HUES48 (cell line): ENCODE measurements at regions not wholly inside any gene's neighbourhood (a gene's known extent, or its start where the extent isn't known, plus 50 kb on each side); places are given as distances from the start of the nearest gene placed in this dataset.

Experiments used
- H3K27ac ChIP-seq: one replicate; pipeline ENCODE4 v1.7.0; 2013; ENCODE audit warnings: low read depth, low read length, inconsistent platforms
- H3K27me3 ChIP-seq: 2 replicates; pipeline ENCODE4 v1.6.1; 2013; ENCODE audit warnings: mild to moderate bottlenecking, low read length; ENCODE audit not compliant: control insufficient read depth, insufficient read depth
- H3K36me3 ChIP-seq: 2 replicates; pipeline ENCODE4 v1.6.1; 2013; ENCODE audit warnings: low read length; ENCODE audit not compliant: control insufficient read depth, insufficient read depth
- H3K4me1 ChIP-seq: 2 replicates; pipeline ENCODE4 v1.6.1; 2013; ENCODE audit warnings: mild to moderate bottlenecking, low read length; ENCODE audit not compliant: control insufficient read depth, insufficient read depth
- H3K4me3 ChIP-seq: 2 replicates; pipeline ENCODE4 v1.5.1; 2013; ENCODE audit warnings: mild to moderate bottlenecking, low read depth, low read length
- H3K9ac ChIP-seq: 2 replicates; pipeline ENCODE4 v1.6.1; 2013; ENCODE audit warnings: mild to moderate bottlenecking, low read depth, low read length, moderate library complexity
- H3K9me3 ChIP-seq: 2 replicates; pipeline ENCODE4 v1.6.1; 2013; ENCODE audit warnings: low read length; ENCODE audit not compliant: control insufficient read depth, insufficient read depth

GRCh38 chr5:4866817-4867216, 273.3 kb upstream of the ADAMTS16 start:
- H3K4me1 ChIP-seq, result no peaks in the 10 kb centered on the region
- no peaks in the 10 kb centered on the region for H3K27me3 ChIP-seq
- no peak overlapping the region for H3K27ac ChIP-seq
- H3K9me3 ChIP-seq, result no peaks in the 10 kb centered on the region
- H3K9ac ChIP-seq, result no peak overlapping the region
- no peak overlapping the region for H3K4me3 ChIP-seq
- no peaks in the 10 kb centered on the region for H3K36me3 ChIP-seq

GRCh38 chr5:4868140-4868735, 271.9 kb upstream of the ADAMTS16 start:
- Histone ChIP-seq H3K27me3 (no peaks in the 10 kb centered on the region), H3K36me3 (no peaks in the 10 kb centered on the region), H3K9me3 (no peaks in the 10 kb centered on the region), H3K4me3 (no peak overlapping the region), H3K4me1 (no peaks in the 10 kb centered on the region), H3K9ac (no peak overlapping the region), H3K27ac (no peak overlapping the region)

- no peak overlapping the region for H3K27ac ChIP-seq
Observed at GRCh38 chr5:4873652-4874051, 266.5 kb upstream of the ADAMTS16 start.

GRCh38 chr5:4874097-4874496, 266.0 kb upstream of the ADAMTS16 start:
- Histone ChIP-seq H3K36me3 (no peaks in the 10 kb centered on the region), H3K27me3 (no peaks in the 10 kb centered on the region), H3K4me1 (no peaks in the 10 kb centered on the region), H3K9me3 (no peaks in the 10 kb centered on the region), H3K4me3 (no peak overlapping the region), H3K9ac (no peak overlapping the region), H3K27ac (no peak overlapping the region)

More at GRCh38 chr5:4873652-4874051, 266.5 kb upstream of the ADAMTS16 start:
- no peak overlapping the region for H3K4me3 ChIP-seq
- no peaks in the 10 kb centered on the region for H3K36me3 ChIP-seq
- no peak overlapping the region for H3K9ac ChIP-seq
- no peaks in the 10 kb centered on the region for H3K4me1 ChIP-seq
- H3K9me3 ChIP-seq, result no peaks in the 10 kb centered on the region
- no peaks in the 10 kb centered on the region for H3K27me3 ChIP-seq

DNA sequence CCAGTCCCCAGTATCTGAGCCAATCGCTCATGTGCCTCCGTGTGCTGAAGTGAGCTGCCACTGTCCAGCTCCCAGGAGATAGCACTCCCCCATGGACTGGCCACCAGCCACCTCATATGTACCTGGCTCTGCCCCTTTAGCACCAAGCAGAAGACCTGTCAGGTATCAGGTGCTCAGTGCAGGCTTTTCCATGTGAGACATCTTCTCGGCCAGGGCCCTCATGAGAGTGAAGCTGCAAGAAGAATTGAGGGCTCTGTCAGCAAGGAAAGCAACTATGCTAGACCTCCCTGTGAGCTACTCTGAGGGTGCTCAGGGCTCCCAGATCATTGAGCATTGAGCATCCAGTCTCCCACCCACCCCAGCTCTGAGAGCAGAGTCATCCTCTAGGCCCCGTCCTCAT, 264.2 kb upstream of the ADAMTS16 start:
- Histone ChIP-seq H3K36me3 (no peaks in the 10 kb centered on the region), H3K9ac (no peak overlapping the region), H3K9me3 (no peaks in the 10 kb centered on the region), H3K27ac (no peak overlapping the region), H3K4me1 (no peaks in the 10 kb centered on the region), H3K27me3 (no peaks in the 10 kb centered on the region), H3K4me3 (no peak overlapping the region)

DNA sequence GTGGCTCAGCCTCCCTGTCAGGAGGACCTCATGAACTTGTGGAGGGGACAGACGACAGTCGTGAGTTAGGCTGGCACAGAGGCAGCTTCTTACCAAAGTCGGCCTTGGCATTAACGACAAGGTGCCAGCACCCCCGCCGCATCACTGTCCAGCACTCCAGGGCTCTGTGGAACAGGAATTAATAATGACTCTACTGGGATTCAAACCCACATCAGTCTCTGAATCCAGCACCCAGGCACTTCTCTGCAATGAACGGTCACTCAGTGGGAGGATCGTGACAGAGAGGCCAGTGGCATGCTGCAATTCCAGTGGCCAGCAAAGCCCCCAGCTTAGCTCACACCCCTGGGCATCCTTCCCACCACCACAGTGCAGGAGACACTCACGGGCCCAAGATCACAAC, 263.3 kb upstream of the ADAMTS16 start:
- no peaks in the 10 kb centered on the region for H3K27me3 ChIP-seq
- no peaks in the 10 kb centered on the region for H3K4me1 ChIP-seq
- no peaks in the 10 kb centered on the region for H3K9me3 ChIP-seq
- no peak overlapping the region for H3K27ac ChIP-seq
- no peaks in the 10 kb centered on the region for H3K36me3 ChIP-seq
- H3K4me3 ChIP-seq, result no peak overlapping the region
- no peak overlapping the region for H3K9ac ChIP-seq

DNA sequence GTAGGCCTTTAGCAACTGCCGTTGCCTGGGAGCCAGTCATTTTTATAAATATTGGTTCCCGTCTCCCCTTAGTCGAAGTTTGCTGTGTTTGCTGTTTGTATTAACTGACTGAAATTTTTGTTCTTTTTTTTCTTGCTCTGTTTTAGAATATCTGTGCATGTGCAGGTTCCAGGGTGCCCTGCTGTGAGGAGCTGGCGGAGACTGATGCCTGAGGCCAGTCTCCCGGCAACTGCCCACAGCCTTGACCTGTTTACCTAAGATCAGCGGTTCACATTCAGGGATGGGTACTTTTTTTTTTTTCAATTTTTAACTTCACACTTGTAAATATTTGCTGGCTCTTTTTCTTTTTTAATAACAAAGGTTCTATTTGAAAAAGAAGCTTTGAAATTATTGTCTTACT, 262.6 kb upstream of the ADAMTS16 start:
- no peak overlapping the region for H3K4me3 ChIP-seq
- no peaks in the 10 kb centered on the region for H3K9me3 ChIP-seq
- H3K36me3 ChIP-seq, result no peaks in the 10 kb centered on the region
- H3K27me3 ChIP-seq, result no peaks in the 10 kb centered on the region
- H3K27ac ChIP-seq, result no peak overlapping the region
- no peak overlapping the region for H3K9ac ChIP-seq
- H3K4me1 ChIP-seq, result no peaks in the 10 kb centered on the region

- Histone ChIP-seq H3K4me1 (no peaks in the 10 kb centered on the region), H3K9ac (no peak overlapping the region), H3K27me3 (no peaks in the 10 kb centered on the region), H3K4me3 (no peak overlapping the region), H3K36me3 (no peaks in the 10 kb centered on the region), H3K9me3 (no peaks in the 10 kb centered on the region), H3K27ac (no peak overlapping the region)
Observed at GRCh38 chr5:4879075-4879474, 261.1 kb upstream of the ADAMTS16 start.

- no peaks in the 10 kb centered on the region for H3K36me3 ChIP-seq
- H3K9me3 ChIP-seq, result no peaks in the 10 kb centered on the region
- no peak overlapping the region for H3K4me3 ChIP-seq
- H3K9ac ChIP-seq, result no peak overlapping the region
- no peak overlapping the region for H3K27ac ChIP-seq
- no peaks in the 10 kb centered on the region for H3K27me3 ChIP-seq
- H3K4me1 ChIP-seq, result no peaks in the 10 kb centered on the region
Observed at GRCh38 chr5:4879693-4880303, 260.3 kb upstream of the ADAMTS16 start.

GRCh38 chr5:4880304-4880741, 259.8 kb upstream of the ADAMTS16 start:
- H3K4me1 ChIP-seq, result no peaks in the 10 kb centered on the region
- no peaks in the 10 kb centered on the region for H3K9me3 ChIP-seq
- no peaks in the 10 kb centered on the region for H3K27me3 ChIP-seq
- no peak overlapping the region for H3K27ac ChIP-seq
- H3K36me3 ChIP-seq, result no peaks in the 10 kb centered on the region
- H3K4me3 ChIP-seq, result no peak overlapping the region
- H3K9ac ChIP-seq, result no peak overlapping the region

DNA sequence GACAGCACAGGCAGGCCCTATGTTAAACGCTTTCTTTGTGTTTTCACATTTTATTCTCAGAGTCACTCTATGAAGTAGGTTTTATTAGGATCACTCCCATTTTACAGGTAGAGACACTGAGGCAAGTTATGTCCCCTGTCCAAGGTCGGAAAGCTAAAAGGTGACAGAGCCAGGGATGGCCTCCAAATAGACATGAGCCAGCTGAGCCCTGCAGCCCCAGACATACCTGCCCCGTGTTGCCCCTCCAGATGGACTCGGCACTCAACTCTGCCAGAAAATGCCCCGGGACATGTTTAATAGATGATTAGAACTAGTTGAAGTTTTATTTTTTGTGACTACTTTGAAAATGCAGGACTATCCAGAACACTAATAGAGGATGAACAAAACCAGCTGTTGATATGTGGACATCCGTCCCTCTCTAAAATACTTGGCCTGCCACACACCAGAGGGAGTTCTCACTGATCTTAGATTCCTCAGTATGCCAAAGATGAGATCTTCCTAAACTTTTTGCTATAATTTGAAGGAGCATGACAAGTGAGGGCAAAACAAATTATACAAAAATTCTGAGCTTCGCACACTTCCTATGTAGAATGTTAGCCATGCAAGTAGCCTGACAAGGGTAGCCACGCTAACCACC, 258.6 kb upstream of the ADAMTS16 start:
- no peaks in the 10 kb centered on the region for H3K9me3 ChIP-seq
- no peak overlapping the region for H3K9ac ChIP-seq
- H3K27ac ChIP-seq, result no peak overlapping the region
- no peak overlapping the region for H3K4me3 ChIP-seq
- no peaks in the 10 kb centered on the region for H3K36me3 ChIP-seq
- H3K27me3 ChIP-seq, result no peaks in the 10 kb centered on the region
- H3K4me1 ChIP-seq, result no peaks in the 10 kb centered on the region
